Smooth muscle cell (in vitro differentiated cells): ENCODE measurements at regions not wholly inside any gene's neighbourhood (a gene's known extent, or its start where the extent isn't known, plus 50 kb on each side); places are given as distances from the start of the nearest gene placed in this dataset.

Source experiments
- DNase-seq: peaks from one replicate; lab custom pipeline; 2025; ENCODE audit not compliant: unreplicated experiment; lab: John Stamatoyannopoulos, UW
- H2AFZ ChIP-seq: fragments of 200-600 bp; sonication (generic); 2 replicates; pipeline ENCODE4 v1.6.0; 2016; ENCODE audit warnings: antibody characterized with exemption, low read depth, mild to moderate bottlenecking
- H3F3A ChIP-seq: fragments of 200-600 bp; sonication (generic); 2 replicates; pipeline ENCODE4 v1.6.0; 2017; ENCODE audit warnings: antibody characterized with exemption, low read depth
- H3K27ac ChIP-seq: fragments of 200-600 bp; sonication (generic); 2 replicates; pipeline ENCODE4 v1.5.1; 2016; ENCODE audit warnings: low read depth, mild to moderate bottlenecking
- H3K27me3 ChIP-seq: fragments of 200-600 bp; sonication (generic); 2 replicates; pipeline ENCODE4 v1.6.1; 2016; ENCODE audit warnings: low read depth, mild to moderate bottlenecking
- H3K36me3 ChIP-seq: fragments of 200-600 bp; sonication (generic); 2 replicates; pipeline ENCODE4 v1.5.1; 2016; ENCODE audit warnings: low read depth
- H3K4me1 ChIP-seq: fragments of 200-600 bp; sonication (generic); 2 replicates; pipeline ENCODE4 v1.5.1; 2016; ENCODE audit warnings: low read depth
- H3K4me2 ChIP-seq: fragments of 200-600 bp; sonication (generic); 2 replicates; pipeline ENCODE4 v1.6.0; 2016; ENCODE audit warnings: mild to moderate bottlenecking
- H3K4me3 ChIP-seq: fragments of 200-600 bp; sonication (generic); 2 replicates; pipeline ENCODE4 v1.5.1; 2016; ENCODE audit warnings: mild to moderate bottlenecking
- H3K79me2 ChIP-seq: fragments of 200-600 bp; sonication (generic); 2 replicates; pipeline ENCODE4 v1.6.0; 2016; ENCODE audit warnings: low read depth, mild to moderate bottlenecking
- H3K9ac ChIP-seq: fragments of 200-600 bp; sonication (generic); 2 replicates; pipeline ENCODE4 v1.6.0; 2016; ENCODE audit warnings: low read depth
- H3K9me3 ChIP-seq: fragments of 200-600 bp; sonication (generic); replicated peaks from 2 replicates; pipeline ENCODE4 v1.5.1; 2016; ENCODE audit warnings: low read depth
- H4K20me1 ChIP-seq: fragments of 200-600 bp; sonication (generic); 2 replicates; pipeline ENCODE4 v1.6.0; 2016; ENCODE audit warnings: low read depth
- CTCF ChIP-seq: fragments of 200-600 bp; sonication (generic); IDR thresholded peaks from 2 replicates; pipeline ENCODE4 v1.5.1; 2017; ENCODE audit warnings: borderline replicate concordance, mild to moderate bottlenecking, antibody characterized with exemption; ENCODE audit not compliant: insufficient read depth, poor library complexity, severe bottlenecking
- WGBS: methylation state at CpG from one replicate; pipeline ENCODE4 v1.1.7; 2016; ENCODE audit warnings: low lambda C conversion rate; 5-methylcytosine and 5-hydroxymethylcytosine counted together

- Histone ChIP-seq H3K9ac (no peak overlapping the region), H3K79me2 (no peaks in the 10 kb centered on the region), H3K27me3 (no peaks in the 10 kb centered on the region), H3F3A (no peaks in the 10 kb centered on the region), H3K4me2 (no peak overlapping the region), H3K27ac (no peak overlapping the region), H3K4me1 (no peaks in the 10 kb centered on the region), H3K9me3 (no peaks in the 10 kb centered on the region), H4K20me1 (no peaks in the 10 kb centered on the region), H2AFZ (no peak overlapping the region), H3K36me3 (no peaks in the 10 kb centered on the region), H3K4me3 (no peak overlapping the region)
- no peak for DNase-seq
- no peak for TF ChIP-seq CTCF
- WGBS = 97% methylated on average over 31 of the region's 60 CpGs
These were observed 56.3 kb downstream of the FOXL3 start for GRCh38 chr7:346116-346898.

- H3K9me3 ChIP-seq = no peaks in the 10 kb centered on the region
- 92% methylated on average over 20 of the region's 20 CpGs for WGBS
These were observed 57.1 kb downstream of the FOXL3 start for GRCh38 chr7:347001-347590.

GRCh38 chr7:347644-348479 lies 57.9 kb downstream of the FOXL3 start:
- H3K4me3 ChIP-seq = no peak overlapping the region
- no peaks in the 10 kb centered on the region for H3K36me3 ChIP-seq
- no peak overlapping the region for H3K9ac ChIP-seq
- DNase-seq = no peak
- no peaks in the 10 kb centered on the region for H3K9me3 ChIP-seq
- 93% methylated on average over 29 of the region's 29 CpGs for WGBS
- no peak for TF ChIP-seq CTCF
- H2AFZ ChIP-seq = no peak overlapping the region
- H3K27ac ChIP-seq = no peak overlapping the region
- no peaks in the 10 kb centered on the region for H3F3A ChIP-seq
- no peaks in the 10 kb centered on the region for H4K20me1 ChIP-seq
- no peaks in the 10 kb centered on the region for H3K79me2 ChIP-seq
- no peaks in the 10 kb centered on the region for H3K4me1 ChIP-seq
- H3K4me2 ChIP-seq = no peak overlapping the region
- H3K27me3 ChIP-seq = no peaks in the 10 kb centered on the region

More at GRCh38 chr7:347001-347590, 57.1 kb downstream of the FOXL3 start:
- Histone ChIP-seq H3F3A (no peaks in the 10 kb centered on the region), H3K4me1 (no peaks in the 10 kb centered on the region), H3K4me2 (no peak overlapping the region), H2AFZ (no peak overlapping the region), H3K9ac (no peak overlapping the region), H3K36me3 (no peaks in the 10 kb centered on the region), H4K20me1 (no peaks in the 10 kb centered on the region), H3K79me2 (no peaks in the 10 kb centered on the region), H3K27me3 (no peaks in the 10 kb centered on the region), H3K4me3 (no peak overlapping the region), H3K27ac (no peak overlapping the region)
- no peak for DNase-seq
- TF ChIP-seq CTCF = no peak
